HG03159 (cell line): ENCODE measurements at regions not wholly inside any gene's neighbourhood (a gene's known extent, or its start where the extent isn't known, plus 50 kb on each side); places are given as distances from the start of the nearest gene placed in this dataset.
"Not testable (repeated sequence)": the region's sequence is repeated elsewhere in the genome, so short reads cannot be mapped to it uniquely, and the experiment has no call there.

ENCODE experiments used
- ATAC-seq: cut with Tn5 transposase; IDR thresholded peaks from one replicate; pipeline ENCODE4 v1.9.1; 2021; ENCODE audit warnings: mild to moderate bottlenecking, moderate library complexity; ENCODE audit not compliant: unreplicated experiment

DNA sequence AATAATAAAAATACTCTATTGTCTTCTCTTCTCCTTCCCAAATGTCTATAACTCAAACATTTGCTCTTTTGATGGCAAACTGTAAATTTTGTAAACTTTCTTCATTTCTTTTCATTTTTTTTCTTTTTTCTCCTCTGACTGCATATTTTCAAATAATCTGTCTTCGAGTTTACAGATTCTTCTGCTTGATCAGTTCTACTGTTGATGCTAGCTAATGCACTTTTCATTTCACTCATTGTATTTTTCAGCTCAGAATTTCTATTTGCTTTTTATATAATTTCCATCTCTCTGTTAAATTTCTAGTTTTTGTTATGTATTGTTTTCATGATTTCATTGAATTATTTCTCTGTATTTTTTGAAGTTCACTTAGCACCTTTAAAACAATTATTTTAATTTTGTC is 646.8 kb upstream of the INTU start:
- no peak for ATAC-seq

DNA sequence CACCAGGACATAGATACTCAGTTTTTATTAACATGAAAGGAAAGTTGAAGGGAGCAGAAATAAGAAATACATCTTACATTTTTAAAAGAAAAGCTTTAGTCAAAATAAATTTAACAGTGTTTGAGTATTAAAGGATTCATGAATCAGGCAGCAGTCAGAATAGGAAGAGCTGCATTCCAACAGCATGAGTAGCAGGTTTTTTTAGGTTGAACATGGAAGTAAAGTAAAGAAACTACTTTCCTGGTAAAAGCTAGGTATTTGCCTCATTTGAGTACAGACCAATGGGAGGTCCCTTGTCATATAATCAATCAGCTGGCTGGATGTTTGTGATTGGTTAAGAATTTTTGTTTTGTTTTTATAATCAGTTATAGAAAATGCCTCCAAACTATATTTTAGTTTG is 645.9 kb upstream of the INTU start:
- ATAC-seq = no peak

DNA sequence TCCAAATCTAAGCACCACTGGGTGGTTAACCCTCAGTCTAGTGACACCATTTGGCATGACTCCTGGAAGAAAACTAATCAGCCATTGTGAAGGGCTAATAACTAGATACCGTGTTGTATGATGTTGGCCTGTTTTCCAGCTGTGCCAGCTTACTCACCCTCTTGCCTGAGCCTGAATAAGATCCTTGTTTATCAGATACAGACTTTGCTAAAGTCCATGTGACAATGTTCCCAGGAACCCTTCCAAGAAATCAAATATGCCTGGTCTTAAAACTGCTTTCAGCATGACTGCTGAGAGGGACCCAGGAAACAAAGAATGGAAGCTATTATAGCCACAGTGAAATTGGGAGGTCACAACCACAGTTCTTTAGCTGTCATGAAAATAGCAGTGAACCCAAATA is 640.8 kb upstream of the INTU start:
- ATAC-seq = no peak

DNA sequence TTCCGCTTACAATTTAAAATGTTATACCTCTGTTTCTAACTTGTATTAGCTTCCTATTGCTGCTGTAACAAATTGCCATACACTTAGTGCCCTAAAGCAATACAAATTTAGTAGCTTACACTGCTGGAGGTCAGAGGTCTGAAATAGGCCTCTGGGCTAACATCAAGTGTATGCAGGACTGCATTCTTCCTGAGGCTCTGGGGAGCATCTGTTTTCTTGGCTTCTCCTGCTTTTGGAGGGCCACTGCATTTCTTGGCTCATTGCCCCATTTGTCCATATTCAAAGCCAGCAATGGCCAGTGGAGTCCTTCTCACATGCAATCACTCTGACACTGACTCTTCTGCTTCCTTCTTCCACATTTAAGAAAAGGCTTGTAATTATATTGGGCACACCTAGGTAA is 639.8 kb upstream of the INTU start:
- ATAC-seq = no peak

DNA sequence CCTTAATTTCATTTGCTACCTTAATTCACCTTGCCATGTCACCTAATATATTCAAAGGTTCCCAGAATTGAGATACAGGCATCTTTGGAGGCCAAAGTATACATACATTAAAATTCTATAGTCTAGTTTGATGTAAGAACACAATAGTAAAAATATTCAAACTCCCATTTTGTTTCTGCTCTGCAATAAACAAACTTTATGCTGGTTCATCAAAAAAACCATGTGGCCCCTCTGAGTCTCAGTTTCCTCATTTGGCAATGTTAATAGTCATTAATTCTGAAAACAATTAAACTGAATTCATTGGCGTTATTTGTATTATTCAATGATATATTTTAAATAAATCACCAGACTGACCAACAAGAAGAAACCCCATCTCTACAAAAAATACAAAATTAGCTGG is 639.4 kb upstream of the INTU start:
- ATAC-seq = no peak

DNA sequence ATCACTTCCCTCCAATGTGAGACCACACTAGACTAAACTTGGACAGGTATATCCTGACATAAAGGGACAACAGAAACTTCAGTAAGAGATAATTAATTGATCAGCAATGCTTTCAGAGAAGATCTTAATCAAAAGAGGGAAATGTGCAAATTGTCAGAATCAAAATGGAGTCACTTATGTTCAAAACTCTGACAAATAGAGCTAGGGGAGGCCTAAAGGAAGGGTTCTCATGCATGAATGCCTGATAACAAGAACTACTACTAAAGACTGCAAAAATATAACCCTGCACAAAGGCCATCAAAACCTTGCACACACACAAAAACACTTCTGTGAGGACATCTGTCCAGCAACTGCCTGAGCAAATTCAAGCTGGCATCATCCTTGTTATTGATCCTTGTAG is 637.5 kb upstream of the INTU start:
- no peak for ATAC-seq

DNA sequence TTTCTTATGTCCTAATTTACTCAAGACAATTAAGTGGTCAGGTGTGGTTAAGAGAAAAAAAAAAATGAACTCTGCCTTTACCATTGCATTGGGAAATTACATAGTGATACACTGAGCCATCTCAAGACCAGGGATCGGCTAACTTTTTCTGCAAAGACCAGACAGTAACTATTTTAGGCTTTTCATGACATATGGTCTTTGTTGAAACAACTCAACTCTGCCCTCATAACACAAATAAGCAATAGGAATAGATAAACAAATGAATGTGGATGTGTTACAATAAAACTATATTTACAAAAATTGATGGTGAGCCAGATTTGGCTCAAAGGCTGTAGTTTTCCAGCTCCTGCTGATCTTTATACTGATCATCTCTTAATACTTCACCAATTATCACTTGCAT is 632.6 kb upstream of the INTU start:
- ATAC-seq = no peak

DNA sequence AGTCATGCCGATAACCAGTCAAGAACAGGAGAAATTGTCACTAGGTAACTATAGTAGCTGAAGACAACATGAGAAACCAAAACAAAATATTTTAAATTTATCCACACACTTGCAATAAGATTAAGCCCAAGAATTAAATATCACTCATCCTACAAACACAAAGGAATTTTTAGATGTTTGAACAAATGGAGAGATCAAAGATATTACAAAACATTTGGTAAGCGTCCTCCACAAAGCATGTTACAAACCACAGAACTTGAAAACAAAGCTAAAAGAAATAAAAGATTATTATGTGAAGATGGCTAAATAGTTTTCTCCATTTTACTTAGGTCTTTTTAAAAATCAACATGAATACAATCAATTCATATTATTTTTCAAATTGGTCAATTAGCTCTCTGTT is 631.9 kb upstream of the INTU start:
- ATAC-seq = no peak

DNA sequence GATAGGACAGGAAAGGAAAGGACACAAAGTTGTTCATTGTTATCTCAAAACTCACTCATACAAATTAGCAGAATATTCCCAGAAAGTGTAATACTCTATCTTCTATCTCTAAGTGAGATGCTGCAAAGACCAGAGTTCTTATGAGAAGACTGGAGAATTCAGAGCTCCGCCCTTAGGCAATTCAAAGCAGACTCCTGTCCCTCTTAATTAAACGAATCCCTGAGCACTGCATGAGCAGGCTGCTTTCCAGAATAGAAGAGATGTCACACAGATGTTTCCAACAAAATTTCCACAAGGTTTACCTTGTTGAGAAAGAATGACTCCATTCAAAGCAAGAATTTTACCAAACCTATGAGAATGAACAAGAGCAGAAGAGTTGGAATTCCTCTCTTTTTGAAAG is 630.8 kb upstream of the INTU start:
- no peak for ATAC-seq

DNA sequence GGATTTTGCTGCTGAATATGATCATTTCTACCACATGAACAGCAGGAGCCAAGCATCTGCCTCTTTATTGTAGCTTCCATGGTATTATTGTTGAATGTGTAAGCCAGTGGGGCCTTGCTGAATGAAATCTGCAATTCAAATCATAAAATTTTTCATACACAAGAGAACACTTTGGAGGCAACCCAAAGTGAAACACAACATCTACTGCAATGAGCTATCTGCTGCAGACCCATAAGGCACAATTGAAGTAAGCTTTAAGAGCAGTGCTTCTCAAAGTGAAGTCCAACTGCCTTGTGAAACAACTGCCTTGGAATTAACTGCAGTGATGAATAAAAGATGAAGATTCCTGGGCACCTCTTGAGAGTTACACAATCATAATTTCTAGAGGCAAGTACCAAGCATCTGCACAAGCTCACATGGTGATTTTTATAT is 626.3 kb upstream of the INTU start:
- ATAC-seq = no peak

DNA sequence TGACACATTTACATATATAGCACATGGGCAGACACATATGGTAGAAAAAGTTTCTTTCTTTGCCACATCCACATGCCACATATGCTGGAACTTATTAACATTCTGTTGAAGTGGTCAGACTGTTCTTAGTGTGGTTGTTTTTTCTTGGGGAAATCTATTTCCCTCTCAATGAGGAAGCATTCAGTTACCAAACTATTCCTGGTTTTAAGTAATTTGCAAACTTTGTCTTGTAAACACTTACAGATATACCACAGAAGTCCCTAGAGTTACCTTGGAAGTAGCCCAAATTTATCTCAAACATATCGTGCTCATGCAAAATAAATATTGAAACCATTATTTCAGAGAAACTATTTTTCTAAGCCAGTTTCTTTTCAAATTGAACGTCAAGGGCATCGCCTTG is 625.5 kb upstream of the INTU start:
- no peak for ATAC-seq

DNA sequence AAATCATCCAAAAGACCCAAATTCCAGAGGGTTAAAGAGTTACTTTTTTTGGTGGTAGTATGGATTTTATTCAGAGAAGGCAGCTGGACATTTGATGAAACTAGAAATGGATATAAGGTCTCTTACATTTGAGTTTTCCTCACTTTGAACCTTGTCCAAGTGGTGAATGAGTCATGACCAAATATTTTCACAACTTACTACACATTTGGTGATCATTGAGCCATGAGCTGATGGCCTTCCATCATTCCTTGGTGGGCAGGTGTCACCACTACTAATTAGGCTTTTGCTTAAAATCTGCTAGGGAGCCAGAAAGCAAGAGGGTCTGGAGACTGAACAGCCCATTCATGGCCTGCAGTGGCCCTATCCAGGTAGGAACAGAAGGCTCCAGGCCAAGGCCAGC is 620.2 kb upstream of the INTU start:
- no peak for ATAC-seq

DNA sequence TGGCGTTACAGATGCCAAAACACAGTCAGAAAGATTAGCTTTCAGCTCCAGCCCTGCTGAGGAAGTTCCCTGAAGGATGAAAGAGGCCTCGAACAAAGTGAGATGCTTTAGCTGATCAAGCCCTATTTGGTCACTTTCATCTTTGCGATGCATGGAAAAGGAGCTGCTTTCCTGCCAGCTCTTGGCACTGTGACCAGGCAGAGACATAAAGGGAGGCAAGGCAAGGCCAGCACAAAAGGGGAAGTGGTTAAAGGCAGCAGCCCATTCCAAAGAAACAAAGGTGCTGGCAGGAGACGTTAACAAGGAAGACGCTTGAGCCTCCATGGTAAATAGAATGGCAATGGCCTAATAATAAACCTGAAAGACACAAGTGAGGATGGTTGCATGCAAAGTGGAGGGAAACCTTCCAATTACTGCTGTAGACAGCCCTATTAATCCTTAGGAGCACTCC is 617.1 kb upstream of the INTU start:
- no peak for ATAC-seq

DNA sequence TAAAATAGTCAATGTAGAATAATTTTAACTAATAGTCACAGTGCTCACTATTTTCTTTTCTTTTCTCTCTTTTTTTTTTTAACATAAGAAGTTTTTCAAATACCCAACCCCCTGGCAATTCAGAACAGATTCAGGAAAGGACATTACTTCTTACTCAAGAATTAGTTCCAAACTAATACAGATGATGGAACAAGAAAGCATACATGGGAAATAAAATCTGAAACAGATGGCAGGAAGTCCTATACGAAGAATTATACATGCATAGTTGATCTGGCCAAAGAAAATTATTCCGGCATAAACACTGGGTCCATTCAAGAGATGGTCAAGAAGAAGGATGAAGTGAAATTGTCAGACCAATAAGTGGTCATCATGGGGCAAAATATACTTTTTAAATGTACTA is 614.4 kb upstream of the INTU start:
- no peak for ATAC-seq

DNA sequence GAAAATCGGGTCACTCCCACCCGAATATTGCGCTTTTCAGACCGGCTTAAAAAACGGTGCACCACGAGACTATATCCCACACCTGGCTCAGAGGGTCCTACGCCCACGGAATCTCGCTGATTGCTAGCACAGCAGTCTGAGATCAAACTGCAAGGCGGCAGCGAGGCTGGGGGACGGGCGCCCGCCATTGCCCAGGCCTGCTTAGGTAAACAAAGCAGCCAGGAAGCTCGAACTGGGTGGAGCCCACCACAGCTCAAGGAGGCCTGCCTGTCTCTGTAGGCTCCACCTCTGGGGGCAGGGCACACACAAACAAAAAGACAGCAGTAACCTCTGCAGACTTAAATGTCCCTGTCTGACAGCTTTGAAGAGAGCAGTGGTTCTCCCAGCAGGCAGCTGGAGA is 611.9 kb upstream of the INTU start:
- not testable (repeated sequence) for ATAC-seq

DNA sequence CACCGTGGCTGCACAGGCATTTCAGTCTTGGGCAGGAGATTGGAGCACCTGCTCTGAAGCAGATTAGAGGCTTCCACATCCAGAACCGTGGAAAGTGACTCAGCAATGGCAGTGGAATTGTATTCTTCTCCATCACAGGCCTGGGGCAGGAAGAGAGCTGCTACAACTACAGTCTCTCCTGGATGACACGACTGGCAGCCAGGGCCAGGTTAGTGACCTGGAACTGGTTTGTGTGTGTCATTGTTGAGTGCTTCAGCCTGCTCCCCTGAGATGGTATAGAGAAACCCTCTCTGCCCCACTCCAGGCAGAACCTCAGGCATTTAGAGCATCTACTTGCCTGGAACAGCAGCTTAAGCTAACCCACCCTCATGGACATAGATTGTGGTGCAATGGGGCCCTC is 596.5 kb upstream of the INTU start:
- ATAC-seq = no peak

DNA sequence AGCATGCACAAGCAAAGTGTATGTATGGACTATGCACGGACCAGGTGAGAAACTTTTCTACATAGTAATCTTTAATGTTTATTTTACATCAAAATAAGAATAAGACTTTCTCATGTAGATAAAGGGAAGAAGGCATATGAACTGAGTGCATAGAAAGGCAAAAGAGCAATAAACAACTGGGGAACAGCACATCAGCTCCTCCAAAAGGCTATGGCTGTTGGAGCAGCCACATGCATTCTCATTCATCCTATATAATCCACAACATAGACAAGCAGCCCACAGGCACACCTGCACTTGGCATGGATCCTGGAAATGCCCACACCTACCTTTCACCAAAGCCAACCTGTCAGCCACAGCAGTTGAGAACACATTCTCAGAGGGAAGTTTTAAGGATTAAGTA is 586.9 kb upstream of the INTU start:
- no peak for ATAC-seq

DNA sequence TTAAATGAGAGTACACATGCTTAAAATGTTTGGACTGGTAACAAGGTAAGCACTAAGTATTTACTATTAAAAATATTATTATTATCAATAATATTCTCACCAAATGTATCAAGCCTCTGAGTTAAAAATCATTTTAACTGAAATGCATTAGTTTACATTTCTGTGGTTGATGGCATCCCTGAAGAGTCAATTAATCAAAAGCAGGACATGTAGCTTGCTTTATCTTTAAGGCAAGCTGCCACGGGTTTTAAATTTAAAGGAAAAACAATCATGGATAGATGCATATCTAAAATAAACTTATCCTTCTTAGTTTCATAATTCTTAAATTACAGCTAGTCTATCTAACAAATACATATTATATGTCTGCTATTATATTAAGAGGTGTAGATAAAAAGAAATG is 584.8 kb upstream of the INTU start:
- ATAC-seq = no peak

DNA sequence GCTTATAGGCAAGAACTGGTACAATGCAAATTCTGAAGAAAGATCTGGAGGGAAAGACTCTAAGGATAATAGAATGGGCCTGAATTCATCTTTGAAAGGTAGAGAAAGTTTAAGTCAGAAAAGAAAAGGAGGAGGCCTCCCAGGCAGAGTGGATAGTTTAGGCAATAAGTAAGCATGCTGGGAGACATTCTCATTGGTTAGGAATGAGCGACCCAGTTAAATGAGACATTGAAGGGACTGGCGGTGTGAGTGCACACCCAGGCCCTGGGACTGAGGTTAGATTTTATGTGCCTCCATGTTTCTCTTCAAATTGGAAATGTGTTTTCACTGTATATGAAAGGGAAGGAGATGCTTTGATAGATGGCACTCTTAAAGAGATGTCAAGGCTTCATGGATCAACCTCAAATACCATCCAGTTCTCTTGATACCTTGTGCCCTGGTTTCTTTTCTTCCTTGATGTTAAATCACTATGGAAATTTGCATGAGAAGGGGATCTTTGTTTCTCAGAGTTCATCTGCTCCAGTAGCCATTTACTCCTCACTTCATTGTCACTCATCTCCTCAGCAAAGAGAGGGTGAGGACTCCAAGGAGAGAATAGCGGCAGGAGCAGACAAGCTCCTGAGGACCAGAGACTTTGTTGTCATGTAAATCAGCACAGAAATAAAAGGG is 584.2 kb upstream of the INTU start:
- ATAC-seq = no peak

DNA sequence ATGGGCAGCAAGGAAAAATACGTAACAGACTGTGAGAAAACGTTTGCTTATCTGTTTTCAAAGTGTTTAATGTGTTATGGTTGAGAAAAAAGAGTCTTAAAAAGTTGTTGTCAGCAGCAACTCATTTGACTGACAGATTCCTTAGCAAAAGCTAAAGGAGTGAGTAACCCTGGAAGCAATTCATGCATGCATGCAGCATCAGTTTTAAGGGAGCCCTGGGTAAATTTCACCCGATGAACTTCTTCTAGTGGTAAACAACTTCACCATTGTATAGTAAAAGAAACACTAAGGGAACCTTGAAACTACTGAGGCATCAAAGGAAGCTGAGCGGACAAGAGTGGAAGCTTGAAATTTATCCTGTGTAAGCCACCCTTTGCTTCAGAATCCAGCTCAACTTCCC is 583.2 kb upstream of the INTU start:
- ATAC-seq = no peak

DNA sequence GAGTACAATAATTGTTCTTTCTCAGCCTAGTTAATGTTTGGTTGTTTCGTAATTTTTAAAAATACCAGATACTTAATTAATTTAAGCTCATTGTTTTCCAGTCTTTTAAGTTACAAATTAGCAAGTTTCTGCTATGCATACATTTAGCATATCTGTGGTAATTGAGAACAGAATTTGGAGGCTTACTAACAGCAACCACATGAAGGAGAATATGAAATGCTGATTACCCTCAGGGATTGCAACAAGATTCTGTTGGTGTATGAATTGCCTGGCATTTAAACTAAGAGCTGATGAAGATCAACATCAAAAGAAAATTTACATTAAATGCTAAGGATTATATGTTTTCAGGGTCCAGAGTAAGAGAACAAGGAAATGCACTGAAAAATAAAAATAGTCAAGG is 580.0 kb upstream of the INTU start:
- ATAC-seq = no peak

DNA sequence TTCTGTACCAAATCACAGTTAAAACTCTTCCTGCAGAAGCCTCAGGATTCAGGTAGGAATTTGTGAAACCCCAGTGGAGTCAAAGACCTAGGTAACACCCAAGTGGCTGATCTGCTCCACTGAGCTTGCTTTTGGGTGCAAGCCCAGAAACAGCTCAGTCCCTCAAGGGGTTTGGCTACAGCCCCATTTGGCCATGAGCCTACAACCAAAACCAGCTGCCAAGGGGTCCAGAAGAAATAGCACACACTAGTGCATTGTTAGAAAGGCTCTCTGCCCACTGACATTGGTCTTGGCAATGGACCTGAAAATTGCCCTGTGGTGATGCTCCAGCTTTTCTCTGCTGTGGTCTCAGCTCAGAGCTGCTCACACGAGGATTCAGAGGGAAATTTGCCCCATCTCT is 577.4 kb upstream of the INTU start:
- no peak for ATAC-seq

DNA sequence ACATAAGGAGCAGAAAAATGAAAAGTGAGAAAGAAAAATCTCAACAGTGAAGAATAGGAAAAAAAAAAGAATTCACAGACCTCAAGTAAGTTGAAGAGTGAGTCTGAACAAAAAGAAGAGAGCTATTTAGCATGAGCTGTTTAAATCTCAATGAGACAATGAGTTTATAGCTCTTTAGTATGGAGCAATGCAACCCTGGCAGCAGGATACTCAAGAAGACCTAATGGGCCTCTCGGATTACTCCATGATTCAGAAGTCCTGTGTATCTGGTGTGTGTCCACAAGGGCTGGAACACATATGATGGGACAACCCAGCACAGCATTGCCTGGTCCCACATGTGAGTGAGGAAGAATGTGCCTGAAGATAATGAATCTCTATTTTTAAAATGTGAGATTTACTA is 563.1 kb upstream of the INTU start:
- ATAC-seq = no peak

DNA sequence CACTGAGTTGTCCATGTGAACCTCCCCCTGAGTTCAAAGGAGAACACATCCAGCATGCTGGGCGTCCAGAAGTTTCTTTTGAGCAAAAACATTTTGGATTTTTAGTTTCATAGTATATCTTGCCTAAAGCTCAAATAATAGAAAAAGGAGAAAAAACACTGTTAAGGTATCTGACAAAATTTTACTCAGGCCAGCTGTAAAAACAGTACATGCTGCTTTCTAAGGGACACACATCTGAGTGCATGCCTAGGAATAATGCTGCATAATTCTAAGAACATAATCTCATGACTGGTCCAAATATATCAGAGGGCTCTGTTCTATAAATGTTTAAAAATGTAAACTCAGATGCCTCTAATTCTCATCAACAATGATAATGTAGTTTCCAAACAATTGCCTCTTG is 561.3 kb upstream of the INTU start:
- ATAC-seq = no peak
